GM18873 (cell line): ENCODE measurements at regions not wholly inside any gene's neighbourhood (a gene's known extent, or its start where the extent isn't known, plus 50 kb on each side); places are given as distances from the start of the nearest gene placed in this dataset.
"Not testable (repeated sequence)": the region's sequence is repeated elsewhere in the genome, so short reads cannot be mapped to it uniquely, and the experiment has no call there.

Experiments used
- ATAC-seq: cut with Tn5 transposase; IDR thresholded peaks from one replicate; pipeline ENCODE4 v1.9.1; 2021; ENCODE audit warnings: mild to moderate bottlenecking, moderate library complexity, moderate number of reproducible peaks; ENCODE audit not compliant: unreplicated experiment, low FRiP score

GRCh38 chr14:22370084-22370847 lies 218.8 kb downstream of the DAD1 start:
- no peak for ATAC-seq

GRCh38 chr14:22358726-22359125 lies 230.3 kb downstream of the DAD1 start:
- ATAC-seq = no peak

DNA sequence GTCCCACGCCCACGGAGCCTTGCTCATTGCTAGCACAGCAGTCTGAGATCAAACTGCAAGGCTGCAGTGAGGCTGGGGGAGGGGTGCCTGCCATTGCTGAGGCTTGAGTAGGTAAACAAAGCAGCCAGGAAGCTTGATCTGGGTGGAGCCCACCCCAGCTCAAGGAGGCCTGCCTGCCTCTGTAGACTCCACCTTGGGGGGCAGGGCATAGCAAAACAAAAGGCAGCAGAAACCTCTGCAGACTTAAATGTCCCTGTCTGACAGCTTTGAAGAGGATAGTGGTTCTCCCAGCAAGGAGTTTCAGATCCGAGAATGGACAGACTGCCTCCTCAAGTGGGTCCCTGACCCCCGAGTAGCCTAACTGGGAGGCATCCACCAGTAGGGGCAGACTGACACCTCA lies 239.7 kb downstream of the DAD1 start:
- not testable (repeated sequence) for ATAC-seq

GRCh38 chr14:22344673-22345072 lies 244.4 kb downstream of the DAD1 start:
- ATAC-seq = no peak

GRCh38 chr14:22344209-22344608 lies 244.8 kb downstream of the DAD1 start:
- ATAC-seq = not testable (repeated sequence)

- ATAC-seq = no peak
Measured at GRCh38 chr14:22341049-22341448, 248.0 kb downstream of the DAD1 start.

- no peak for ATAC-seq
Measured at GRCh38 chr14:22338917-22339715, 249.9 kb downstream of the DAD1 start.

GRCh38 chr14:22338381-22338780 lies 250.6 kb downstream of the DAD1 start:
- no peak for ATAC-seq

GRCh38 chr14:22337938-22338337 lies 251.1 kb downstream of the DAD1 start:
- ATAC-seq = no peak

GRCh38 chr14:22337521-22337920 lies 251.5 kb downstream of the DAD1 start:
- ATAC-seq = no peak

DNA sequence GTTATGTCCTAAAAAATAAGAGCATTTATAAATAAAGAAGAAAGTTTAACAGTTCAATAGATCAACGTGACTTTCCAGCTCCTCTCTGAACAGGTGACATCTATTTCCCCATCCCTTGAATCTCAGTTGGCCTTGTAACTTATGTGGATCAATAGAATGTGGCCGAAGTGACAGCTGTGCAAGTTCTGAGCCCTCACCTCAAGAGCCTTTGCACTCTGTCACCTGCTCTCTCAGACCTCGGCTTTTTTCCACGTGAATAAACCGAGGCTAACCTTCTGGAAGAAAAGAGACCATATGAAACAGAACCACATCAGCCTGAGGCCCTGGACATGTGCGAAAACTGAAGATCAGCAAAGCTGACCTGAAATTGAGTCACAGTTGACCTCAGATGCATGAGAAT lies 253.0 kb downstream of the DAD1 start:
- no peak for ATAC-seq

GRCh38 chr14:22334627-22335026 lies 254.4 kb downstream of the DAD1 start:
- no peak for ATAC-seq

- no peak for ATAC-seq
Measured at GRCh38 chr14:22334275-22334577, 254.8 kb downstream of the DAD1 start.

DNA sequence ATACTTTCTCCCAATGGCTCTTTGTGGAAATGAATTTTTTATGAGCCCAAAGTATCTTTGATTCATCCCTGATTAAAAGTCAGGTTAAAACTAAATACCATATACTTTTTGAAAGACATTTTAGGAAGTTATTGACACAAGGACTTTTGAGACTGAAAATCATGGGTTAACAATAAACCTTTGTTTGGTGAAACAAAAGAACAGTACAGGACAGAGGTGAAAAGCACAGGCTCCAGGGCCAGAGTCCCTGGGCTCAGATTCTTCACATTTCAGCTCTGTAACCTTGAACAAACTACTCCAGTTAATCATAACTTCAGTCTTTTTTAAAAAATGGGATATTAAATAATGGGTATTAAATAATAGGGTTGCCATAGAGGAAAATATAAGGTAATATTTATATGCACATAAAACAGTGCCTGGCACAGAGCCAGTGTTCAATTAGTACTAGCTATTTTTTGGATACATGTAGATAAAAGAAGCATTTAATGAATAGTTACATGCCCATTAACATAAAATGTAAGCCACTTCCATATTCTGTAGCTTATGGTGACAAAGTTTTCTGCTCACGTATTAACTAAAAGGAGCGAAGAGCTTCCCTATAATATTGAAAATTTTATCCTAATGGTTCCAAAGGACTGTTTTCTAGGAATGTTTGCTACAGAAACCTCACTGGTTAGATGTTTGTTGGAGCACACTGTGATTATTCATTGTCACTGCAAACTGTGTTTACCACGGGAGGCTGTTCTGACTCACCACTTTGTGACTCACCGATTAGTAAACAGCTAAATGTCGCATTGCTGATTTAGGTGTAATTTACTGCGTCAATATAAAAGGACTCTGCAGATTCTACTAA lies 255.4 kb downstream of the DAD1 start:
- no peak for ATAC-seq

- ATAC-seq = no peak
Measured at GRCh38 chr14:22332686-22333421, 256.2 kb downstream of the DAD1 start.

DNA sequence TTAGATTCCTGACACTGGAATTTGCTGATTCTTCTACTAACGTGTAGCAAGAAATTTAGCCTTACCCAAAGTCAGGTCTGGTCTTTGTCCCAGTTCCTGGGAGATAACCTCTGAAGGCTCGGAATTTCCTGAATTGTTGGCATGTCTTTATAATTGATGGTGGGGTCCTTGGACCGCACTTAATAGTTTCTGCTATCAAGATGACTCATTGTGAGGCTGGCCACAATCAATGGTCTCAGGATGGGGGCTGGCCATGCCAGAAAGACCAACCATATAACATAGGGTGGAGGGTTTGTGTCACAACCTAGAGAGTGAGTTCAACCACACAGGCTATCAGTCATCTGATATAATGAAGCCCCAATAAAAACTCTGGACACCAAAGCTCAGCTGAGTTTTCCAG lies 259.7 kb downstream of the DAD1 start:
- no peak for ATAC-seq

- ATAC-seq = no peak
Measured at GRCh38 chr14:22325676-22326400, 263.2 kb downstream of the DAD1 start.

DNA sequence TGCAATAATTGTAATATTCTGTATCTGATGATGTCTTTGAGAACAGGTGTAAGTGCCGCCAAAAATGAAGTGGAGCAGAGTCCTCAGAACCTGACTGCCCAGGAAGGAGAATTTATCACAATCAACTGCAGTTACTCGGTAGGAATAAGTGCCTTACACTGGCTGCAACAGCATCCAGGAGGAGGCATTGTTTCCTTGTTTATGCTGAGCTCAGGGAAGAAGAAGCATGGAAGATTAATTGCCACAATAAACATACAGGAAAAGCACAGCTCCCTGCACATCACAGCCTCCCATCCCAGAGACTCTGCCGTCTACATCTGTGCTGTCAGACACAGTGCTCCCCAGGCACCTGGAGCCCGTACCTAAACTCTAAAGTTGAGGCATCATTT lies 268.7 kb downstream of the DAD1 start:
- no peak for ATAC-seq

DNA sequence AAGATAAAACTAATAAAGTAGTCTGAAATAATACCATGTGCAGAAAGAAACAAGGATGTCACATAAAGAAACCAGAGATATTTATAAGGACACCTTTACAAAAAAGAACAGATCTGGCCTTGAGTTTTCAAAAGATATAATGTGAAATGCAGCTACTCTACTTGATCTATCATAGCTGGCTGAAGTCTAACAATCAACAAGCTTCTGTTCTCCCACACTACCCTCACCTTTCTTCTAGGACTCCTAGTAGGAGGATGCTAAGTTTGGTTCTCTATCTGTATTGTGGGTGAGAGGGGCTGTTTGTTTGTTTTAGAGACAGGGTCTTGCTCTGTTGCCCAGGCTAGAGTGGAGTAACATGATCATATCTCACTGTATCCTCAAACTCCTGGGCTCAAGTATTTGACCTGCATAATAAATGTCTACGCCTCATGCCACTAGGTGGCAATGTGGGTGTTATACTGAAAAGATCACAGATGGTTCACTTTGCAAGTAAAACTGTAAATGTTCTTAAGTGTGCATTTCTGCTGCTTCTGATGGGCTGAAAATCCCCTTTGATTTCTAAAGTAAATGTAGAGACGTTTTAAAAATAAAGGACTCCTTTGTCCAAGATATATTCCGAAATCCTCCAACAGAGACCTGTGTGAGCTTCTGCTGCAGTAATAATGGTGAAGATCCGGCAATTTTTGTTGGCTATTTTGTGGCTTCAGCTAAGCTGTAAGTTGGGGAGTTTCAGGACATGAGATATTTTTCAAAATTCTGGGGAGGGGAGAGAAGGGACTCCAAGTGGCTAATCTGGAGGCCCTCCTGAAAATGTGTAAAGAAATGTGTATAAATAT lies 269.3 kb downstream of the DAD1 start:
- ATAC-seq = no peak
